ENCODE measurements at regions not wholly inside any gene's neighbourhood (a gene's known extent, or its start where the extent isn't known, plus 50 kb on each side); places are given as distances from the start of the nearest gene placed in this dataset.
"Not testable (repeated sequence)": the region's sequence is repeated elsewhere in the genome, so short reads cannot be mapped to it uniquely, and the experiment has no call there.

DNA sequence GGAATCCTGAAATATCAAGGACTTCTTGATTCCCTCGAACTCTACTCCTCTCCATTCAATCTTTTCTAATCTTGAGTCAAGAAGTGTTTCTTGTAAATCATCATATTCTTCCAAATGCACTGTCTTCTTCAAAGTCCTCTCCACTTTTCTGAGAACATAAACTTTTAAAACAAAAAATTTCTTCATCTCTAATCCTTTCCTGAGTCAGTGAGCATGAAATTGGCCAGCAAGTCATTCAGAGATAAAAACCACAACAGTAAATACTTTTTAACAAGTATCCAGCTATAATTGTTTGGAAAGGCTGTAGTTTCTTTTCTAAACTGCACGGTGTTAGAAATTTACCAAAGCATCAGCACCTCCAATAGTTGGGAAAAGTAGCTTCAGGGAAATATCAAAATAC, 312.6 kb upstream of the GALNT5 start:
- no peak for DNase-seq

GRCh38 chr2:156947261-156947660, 310.2 kb upstream of the GALNT5 start:
- DNase-seq: no peak

- no peak for DNase-seq
These were observed 301.8 kb upstream of the GALNT5 start for GRCh38 chr2:156955701-156956100.

GRCh38 chr2:156956161-156956560, 301.3 kb upstream of the GALNT5 start:
- no peak for DNase-seq

DNA sequence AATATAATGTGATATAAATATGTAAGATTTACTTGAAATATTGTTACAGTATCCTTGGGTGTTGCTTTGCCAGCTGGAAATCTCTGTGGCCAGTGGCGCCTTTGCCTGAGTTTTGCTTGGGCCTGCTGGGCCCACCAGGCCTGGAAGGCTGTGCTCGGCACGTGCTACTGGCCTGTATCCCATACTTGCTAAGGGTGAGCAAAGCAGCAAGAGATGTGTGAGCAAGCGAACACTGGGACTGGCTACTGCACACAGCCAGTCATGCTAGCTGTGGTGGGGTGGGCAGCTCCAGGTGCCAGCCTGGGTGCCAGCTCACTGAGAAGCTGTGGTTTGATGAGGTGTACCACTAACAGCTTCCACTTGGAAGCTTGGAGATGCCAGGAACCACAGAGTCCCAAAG, 299.1 kb upstream of the GALNT5 start:
- DNase-seq: no peak

- DNase-seq: no peak
These were observed 298.0 kb upstream of the GALNT5 start for GRCh38 chr2:156959481-156959880.

GRCh38 chr2:156982615-156983014, 274.9 kb upstream of the GALNT5 start:
- no peak for DNase-seq

GRCh38 chr2:156986339-156986988, 271.0 kb upstream of the GALNT5 start:
- DNase-seq: no peak

DNA sequence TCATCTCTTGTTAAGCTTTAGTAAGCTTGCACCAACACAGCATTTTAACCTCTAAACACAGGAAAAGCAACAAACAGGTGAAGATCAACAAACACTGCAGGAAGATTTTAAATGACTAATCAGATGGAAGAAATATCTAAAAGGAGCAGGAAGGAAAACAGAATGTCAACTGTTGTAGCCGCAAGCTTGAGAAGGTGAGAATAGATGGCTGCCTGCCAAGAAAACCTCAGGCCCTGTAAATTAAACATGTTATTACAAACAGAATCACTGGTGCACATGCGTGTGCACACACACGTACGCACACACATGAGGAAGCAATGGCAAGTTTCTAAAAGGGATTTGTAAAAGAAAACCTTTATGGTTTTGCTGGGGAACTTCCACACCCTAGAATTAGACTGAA, 257.8 kb upstream of the GALNT5 start:
- no peak for DNase-seq

DNA sequence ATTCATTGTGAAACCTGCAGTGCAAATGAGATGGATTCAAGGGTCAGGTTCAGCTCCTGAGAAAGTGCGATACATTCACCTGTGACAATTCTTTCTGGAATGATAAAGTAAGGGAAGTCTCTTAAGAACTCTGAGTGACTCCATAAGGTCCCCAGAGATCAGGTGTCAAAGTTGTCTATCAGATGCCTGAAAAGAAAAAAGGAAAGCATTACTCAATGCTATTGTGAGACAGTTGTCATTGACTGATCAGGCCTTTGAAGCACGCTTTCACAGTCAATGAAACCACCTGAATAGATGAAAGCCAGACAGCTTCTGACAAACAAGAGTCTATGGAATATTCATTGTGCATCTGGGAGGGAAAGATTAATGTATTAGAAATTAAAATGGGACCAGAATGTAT, 252.7 kb upstream of the GALNT5 start:
- DNase-seq: no peak

DNA sequence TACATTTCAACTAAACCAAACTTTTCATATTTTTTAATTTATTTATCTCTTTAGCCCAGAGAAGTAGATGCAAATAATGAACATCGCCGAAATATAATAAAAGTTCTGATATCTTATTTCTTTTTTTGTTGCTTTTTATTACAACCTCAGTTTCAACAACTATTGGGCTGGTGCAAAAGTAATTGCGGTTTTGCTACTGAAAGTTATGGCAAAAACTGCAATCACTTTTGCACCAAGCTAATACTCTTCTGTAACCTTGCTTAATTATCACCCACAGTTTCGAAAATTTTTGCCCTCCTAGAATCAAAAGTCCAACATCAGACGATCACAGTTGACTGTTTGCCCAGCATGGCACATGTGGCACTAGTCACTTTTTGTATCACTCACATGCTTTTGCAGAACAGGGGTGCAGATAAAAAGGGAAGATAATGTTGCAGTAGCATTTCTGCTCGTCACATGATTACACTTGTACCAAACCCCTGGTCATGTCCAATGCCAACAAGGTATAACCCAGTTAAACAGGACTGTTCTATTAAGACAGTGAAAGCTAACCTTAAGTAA, 242.4 kb upstream of the GALNT5 start:
- no peak for DNase-seq

- not testable (repeated sequence) for DNase-seq
These were observed 234.2 kb upstream of the GALNT5 start for GRCh38 chr2:157023264-157023663.

DNA sequence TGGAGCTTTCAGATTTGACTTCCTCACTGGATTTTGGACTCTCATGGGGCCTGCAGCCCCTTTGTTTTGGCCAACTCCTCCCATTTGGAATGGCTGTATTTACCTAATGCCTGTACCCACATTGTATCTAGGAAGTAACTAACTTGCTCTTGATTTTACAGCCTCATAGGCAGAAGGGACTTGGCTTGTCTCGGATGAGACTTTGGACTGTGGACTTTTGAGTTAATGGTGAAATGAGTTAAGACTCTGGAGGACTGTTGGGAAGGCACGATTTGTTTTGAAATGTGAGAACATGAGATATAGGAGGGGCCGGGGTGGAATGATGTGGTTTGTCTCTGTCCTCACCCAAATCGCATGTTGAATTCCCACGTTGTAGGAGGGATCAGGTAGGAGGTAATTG, 233.4 kb upstream of the GALNT5 start:
- DNase-seq: no peak

DNA sequence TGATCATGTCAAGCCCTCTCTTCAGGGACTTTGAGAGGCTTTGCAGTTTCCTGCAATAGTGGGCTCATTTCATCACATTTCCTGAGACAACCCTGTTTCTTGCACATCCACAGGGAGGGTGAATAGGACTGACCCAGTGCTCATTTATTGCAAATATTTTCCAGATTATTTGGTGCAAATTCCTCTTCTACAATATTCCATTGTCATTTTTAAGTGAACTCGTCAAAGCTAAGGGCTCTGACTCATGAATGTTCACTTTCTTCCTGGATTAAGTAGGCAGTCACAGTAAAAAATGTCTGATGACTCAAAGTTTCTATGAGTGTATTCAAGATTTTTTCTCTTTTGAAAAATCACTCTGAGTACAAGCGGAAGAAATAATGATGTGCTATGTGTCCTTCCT, 225.5 kb upstream of the GALNT5 start:
- no peak for DNase-seq

DNA sequence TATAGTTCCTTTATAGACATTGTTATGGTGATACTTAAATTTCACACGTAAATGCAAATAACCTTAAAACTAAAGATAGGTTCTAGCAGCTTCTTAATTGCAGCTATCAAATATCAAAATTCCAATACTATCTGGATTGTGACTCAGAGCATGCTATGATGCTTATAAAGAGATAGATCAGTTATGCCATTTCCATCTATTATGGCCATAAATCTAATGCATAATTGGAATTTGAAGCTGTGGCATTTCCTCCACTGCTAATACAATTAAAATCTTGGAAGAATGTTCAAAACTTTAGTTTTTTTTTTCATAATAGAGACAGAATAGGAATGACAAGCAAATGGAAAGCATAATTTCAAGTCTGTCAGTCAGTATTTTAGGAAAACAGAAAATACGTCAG, 220.8 kb upstream of the GALNT5 start:
- DNase-seq: no peak

- DNase-seq: no peak
These were observed 213.7 kb upstream of the GALNT5 start for GRCh38 chr2:157043786-157044185.

GRCh38 chr2:157046396-157046795, 211.1 kb upstream of the GALNT5 start:
- no peak for DNase-seq

- DNase-seq: no peak
These were observed 204.8 kb upstream of the GALNT5 start for GRCh38 chr2:157052685-157053224.

DNA sequence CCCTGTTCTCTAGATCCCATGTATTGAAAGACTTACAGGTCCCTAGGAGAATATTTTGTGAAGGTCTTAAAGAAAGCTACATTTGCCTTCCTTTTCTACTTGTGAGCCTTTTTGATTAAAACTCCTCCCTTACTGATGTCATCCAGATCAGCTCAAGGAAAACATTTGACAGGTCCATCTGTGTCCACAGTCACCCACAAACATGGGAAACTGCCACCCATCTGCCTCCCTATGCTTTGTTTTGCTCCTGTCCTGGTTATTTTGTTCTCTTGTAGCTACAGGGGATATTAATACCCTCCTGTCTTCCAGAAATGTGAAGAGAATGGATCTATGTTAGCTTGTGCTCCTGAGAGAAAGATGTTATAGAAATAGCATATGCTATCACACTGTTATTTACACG, 203.6 kb upstream of the GALNT5 start:
- no peak for DNase-seq

- no peak for DNase-seq
These were observed 201.8 kb upstream of the GALNT5 start for GRCh38 chr2:157055660-157056199.

DNA sequence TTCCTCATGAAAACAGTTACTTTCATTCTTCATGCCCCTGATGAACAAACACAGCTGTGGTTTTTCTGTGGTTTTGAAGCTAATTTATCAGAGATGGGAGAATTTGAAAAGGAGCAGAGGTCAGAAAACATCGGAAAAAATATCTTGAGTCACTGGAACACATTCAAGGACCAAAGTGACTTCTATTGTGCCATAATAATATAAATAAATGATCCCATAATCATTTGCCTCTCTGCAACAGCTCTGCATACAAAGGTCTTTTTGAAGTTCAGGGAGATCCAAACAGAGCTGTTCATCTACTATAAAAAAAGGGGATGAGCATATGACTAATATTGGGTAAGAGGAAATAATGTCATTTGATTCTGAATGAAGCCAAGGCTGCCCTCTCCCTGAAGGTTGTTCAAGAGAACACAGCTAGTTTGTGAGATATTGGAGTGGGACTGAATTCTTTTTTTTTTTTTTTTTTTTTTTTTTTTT, 201.3 kb upstream of the GALNT5 start:
- DNase-seq: no peak

- no peak for DNase-seq
These were observed 199.3 kb upstream of the GALNT5 start for GRCh38 chr2:157058161-157058560.

- DNase-seq: no peak
These were observed 198.5 kb upstream of the GALNT5 start for GRCh38 chr2:157059036-157059435.

DNA sequence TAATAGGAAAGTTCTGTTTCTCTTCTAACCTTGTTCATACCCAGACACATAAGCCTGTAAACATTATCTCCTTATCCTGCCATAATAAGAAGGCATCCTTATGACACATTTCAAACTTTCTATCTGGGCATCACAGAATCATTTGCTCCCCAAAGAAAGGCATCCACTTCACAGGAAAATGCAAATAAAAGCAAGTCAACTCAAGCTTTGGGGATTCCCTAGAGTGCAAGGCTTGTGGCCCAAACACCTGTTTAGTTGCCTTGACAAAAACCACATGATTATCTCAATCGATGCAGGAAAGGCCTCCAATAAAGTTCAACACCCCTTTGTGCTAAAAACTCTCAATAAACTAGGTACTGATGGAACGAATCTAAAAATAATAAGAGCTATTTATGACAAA, 195.7 kb upstream of the GALNT5 start:
- no peak for DNase-seq
